GM18517 (cell line): ENCODE measurements at regions not wholly inside any gene's neighbourhood (a gene's known extent, or its start where the extent isn't known, plus 50 kb on each side); places are given as distances from the start of the nearest gene placed in this dataset.

Experiments
- ATAC-seq: cut with Tn5 transposase; IDR thresholded peaks from one replicate; pipeline ENCODE4 v1.9.1; 2021; ENCODE audit warnings: mild to moderate bottlenecking, moderate library complexity; ENCODE audit not compliant: unreplicated experiment

- ATAC-seq = no peak
These were observed 100.1 kb downstream of the HLX start for GRCh38 chr1:220979371-220979770.

- no peak for ATAC-seq
These were observed 103.4 kb downstream of the HLX start for GRCh38 chr1:220982686-220983085.

- no peak for ATAC-seq
These were observed 104.8 kb downstream of the HLX start for GRCh38 chr1:220983877-220984635.

- no peak for ATAC-seq
These were observed 111.4 kb downstream of the HLX start for GRCh38 chr1:220990427-220991339.

- no peak for ATAC-seq
These were observed 112.3 kb downstream of the HLX start for GRCh38 chr1:220991506-220991905.

GRCh38 chr1:220991959-220992704, 112.9 kb downstream of the HLX start:
- ATAC-seq = no peak

GRCh38 chr1:220992705-220993052, 113.4 kb downstream of the HLX start:
- ATAC-seq = no peak

GRCh38 chr1:220994671-220995070, 115.4 kb downstream of the HLX start:
- ATAC-seq = no peak

- ATAC-seq = no peak
These were observed 118.5 kb downstream of the HLX start for GRCh38 chr1:220997791-220998190.

GRCh38 chr1:220999872-221000863, 120.9 kb downstream of the HLX start:
- no peak for ATAC-seq

- ATAC-seq = no peak
These were observed 121.9 kb downstream of the HLX start for GRCh38 chr1:221001167-221001566.

- no peak for ATAC-seq
These were observed 123.4 kb downstream of the HLX start for GRCh38 chr1:221002601-221003000.

- ATAC-seq = no peak
These were observed 131.9 kb downstream of the HLX start for GRCh38 chr1:221011145-221011544.

GRCh38 chr1:221012120-221012519, 132.9 kb downstream of the HLX start:
- ATAC-seq = no peak

GRCh38 chr1:221013691-221014660, 134.7 kb downstream of the HLX start:
- no peak for ATAC-seq

GRCh38 chr1:221015159-221015790, 136.0 kb downstream of the HLX start:
- no peak for ATAC-seq

- no peak for ATAC-seq
These were observed 137.5 kb downstream of the HLX start for GRCh38 chr1:221016751-221017150.

- ATAC-seq = no peak
These were observed 139.2 kb downstream of the HLX start for GRCh38 chr1:221018414-221018813.

GRCh38 chr1:221022331-221022730, 143.1 kb downstream of the HLX start:
- ATAC-seq = no peak
